DND-41 (cell line): ENCODE measurements at regions not wholly inside any gene's neighbourhood (a gene's known extent, or its start where the extent isn't known, plus 50 kb on each side); places are given as distances from the start of the nearest gene placed in this dataset.

Experiments used
- EZH2 ChIP-seq: IDR thresholded peaks from 3 replicates; pipeline ENCODE4 v1.6.1; 2012; ENCODE audit warnings: borderline replicate concordance, low read depth, mild to moderate bottlenecking, moderate library complexity, low read length, inconsistent platforms; ENCODE audit not compliant: severe bottlenecking
- TF ChIP-seq, protein P1 (sequence below): IDR thresholded peaks from 2 replicates; pipeline ENCODE4 v1.5.1; 2012; ENCODE audit warnings: borderline replicate concordance, low read length, moderate library complexity, mild to moderate bottlenecking; ENCODE audit not compliant: poor library complexity, severe bottlenecking; ENCODE audit errors: extremely low read depth

- TF ChIP-seq, protein P1, sequence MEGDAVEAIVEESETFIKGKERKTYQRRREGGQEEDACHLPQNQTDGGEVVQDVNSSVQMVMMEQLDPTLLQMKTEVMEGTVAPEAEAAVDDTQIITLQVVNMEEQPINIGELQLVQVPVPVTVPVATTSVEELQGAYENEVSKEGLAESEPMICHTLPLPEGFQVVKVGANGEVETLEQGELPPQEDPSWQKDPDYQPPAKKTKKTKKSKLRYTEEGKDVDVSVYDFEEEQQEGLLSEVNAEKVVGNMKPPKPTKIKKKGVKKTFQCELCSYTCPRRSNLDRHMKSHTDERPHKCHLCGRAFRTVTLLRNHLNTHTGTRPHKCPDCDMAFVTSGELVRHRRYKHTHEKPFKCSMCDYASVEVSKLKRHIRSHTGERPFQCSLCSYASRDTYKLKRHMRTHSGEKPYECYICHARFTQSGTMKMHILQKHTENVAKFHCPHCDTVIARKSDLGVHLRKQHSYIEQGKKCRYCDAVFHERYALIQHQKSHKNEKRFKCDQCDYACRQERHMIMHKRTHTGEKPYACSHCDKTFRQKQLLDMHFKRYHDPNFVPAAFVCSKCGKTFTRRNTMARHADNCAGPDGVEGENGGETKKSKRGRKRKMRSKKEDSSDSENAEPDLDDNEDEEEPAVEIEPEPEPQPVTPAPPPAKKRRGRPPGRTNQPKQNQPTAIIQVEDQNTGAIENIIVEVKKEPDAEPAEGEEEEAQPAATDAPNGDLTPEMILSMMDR: no peak
- no peak for TF ChIP-seq EZH2
Observed at GRCh38 chr4:81528979-81529378, 57.3 kb upstream of the RASGEF1B start.
